ENCODE measurements at regions not wholly inside any gene's neighbourhood (a gene's known extent, or its start where the extent isn't known, plus 50 kb on each side); places are given as distances from the start of the nearest gene placed in this dataset.

DNA sequence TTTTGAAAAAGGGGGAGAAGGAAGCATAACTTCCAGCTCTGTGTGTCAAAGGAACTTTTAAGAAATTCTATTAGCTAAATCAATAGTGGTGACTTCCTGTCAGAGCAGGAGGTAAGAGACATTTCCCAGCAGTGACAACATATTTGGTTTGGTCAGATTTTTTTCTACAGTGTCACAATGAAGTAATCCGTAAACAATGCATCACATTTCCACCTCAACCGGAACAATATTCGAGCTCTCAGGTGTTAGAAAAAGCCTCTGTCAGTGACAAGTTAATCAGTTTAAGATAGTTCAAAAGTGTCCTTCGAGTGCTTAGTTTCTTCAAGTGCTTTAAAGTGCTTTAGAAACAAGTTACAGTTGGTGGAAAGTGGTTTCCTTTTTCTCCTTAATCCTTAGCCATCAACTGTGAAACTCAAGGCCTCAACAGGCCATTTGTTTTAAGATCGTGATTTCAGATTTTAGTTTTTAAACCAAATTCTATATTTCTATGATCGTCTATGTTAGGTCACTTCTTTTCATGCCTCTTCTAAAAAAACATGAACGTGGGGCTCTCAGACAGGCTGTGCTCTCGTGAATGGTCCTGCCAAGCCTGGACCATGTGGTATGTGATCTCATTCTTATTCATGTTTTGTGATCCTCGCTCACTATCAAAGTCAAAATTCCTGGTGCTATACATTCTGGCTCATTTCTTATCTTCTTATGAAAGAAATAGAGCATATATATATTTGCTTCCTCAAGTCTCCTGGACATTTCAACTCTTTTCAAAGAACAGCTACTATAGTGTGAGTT, 181.9 kb upstream of the HMHB1 start (continued):
- TF ChIP-seq ERF (CRISPR knock-in tag; IDR thresholded peaks at IDR 0.05) = 0 out of 2 replicates have a peak, but pooled peaks have one; percentile 65
- no peak for TF ChIP-seq MEIS1 (CRISPR knock-in tag; IDR thresholded peaks at IDR 0.05; ENCODE audit: borderline replicate concordance)
- TF ChIP-seq, protein P1, sequence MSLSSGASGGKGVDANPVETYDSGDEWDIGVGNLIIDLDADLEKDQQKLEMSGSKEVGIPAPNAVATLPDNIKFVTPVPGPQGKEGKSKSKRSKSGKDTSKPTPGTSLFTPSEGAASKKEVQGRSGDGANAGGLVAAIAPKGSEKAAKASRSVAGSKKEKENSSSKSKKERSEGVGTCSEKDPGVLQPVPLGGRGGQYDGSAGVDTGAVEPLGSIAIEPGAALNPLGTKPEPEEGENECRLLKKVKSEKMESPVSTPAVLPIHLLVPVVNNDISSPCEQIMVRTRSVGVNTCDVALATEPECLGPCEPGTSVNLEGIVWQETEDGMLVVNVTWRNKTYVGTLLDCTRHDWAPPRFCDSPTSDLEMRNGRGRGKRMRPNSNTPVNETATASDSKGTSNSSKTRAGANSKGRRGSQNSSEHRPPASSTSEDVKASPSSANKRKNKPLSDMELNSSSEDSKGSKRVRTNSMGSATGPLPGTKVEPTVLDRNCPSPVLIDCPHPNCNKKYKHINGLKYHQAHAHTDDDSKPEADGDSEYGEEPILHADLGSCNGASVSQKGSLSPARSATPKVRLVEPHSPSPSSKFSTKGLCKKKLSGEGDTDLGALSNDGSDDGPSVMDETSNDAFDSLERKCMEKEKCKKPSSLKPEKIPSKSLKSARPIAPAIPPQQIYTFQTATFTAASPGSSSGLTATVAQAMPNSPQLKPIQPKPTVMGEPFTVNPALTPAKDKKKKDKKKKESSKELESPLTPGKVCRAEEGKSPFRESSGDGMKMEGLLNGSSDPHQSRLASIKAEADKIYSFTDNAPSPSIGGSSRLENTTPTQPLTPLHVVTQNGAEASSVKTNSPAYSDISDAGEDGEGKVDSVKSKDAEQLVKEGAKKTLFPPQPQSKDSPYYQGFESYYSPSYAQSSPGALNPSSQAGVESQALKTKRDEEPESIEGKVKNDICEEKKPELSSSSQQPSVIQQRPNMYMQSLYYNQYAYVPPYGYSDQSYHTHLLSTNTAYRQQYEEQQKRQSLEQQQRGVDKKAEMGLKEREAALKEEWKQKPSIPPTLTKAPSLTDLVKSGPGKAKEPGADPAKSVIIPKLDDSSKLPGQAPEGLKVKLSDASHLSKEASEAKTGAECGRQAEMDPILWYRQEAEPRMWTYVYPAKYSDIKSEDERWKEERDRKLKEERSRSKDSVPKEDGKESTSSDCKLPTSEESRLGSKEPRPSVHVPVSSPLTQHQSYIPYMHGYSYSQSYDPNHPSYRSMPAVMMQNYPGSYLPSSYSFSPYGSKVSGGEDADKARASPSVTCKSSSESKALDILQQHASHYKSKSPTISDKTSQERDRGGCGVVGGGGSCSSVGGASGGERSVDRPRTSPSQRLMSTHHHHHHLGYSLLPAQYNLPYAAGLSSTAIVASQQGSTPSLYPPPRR (CRISPR knock-in tag; IDR thresholded peaks at IDR 0.05; ENCODE audit: borderline replicate concordance) = no peak
- TF ChIP-seq SP2 (CRISPR knock-in tag; IDR thresholded peaks at IDR 0.05) = no peak
- 0 out of 2 replicates have a peak, but pooled peaks have one; percentile 40 for TF ChIP-seq FOXK1 (CRISPR knock-in tag; IDR thresholded peaks at IDR 0.05; ENCODE audit: borderline replicate concordance, low read depth)
- TF ChIP-seq, protein P2, sequence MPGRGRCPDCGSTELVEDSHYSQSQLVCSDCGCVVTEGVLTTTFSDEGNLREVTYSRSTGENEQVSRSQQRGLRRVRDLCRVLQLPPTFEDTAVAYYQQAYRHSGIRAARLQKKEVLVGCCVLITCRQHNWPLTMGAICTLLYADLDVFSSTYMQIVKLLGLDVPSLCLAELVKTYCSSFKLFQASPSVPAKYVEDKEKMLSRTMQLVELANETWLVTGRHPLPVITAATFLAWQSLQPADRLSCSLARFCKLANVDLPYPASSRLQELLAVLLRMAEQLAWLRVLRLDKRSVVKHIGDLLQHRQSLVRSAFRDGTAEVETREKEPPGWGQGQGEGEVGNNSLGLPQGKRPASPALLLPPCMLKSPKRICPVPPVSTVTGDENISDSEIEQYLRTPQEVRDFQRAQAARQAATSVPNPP (CRISPR knock-in tag; IDR thresholded peaks at IDR 0.05) = no peak
- TF ChIP-seq EP300 (IDR thresholded peaks at IDR 0.05; ENCODE audit: low read depth in 2 of 2, low read length in 2 of 2) = peak in 1 of 2 experiments; percentile 91; a peak in 2 of 4 replicates
- peak; percentile 83 for TF ChIP-seq EP300 (CRISPR knock-in tag; IDR thresholded peaks at IDR 0.05; ENCODE audit: borderline replicate concordance)
- TF ChIP-seq BHLHE40 (IDR thresholded peaks at IDR 0.05; ENCODE audit: low read length) = no peak
- TF ChIP-seq, protein P3, sequence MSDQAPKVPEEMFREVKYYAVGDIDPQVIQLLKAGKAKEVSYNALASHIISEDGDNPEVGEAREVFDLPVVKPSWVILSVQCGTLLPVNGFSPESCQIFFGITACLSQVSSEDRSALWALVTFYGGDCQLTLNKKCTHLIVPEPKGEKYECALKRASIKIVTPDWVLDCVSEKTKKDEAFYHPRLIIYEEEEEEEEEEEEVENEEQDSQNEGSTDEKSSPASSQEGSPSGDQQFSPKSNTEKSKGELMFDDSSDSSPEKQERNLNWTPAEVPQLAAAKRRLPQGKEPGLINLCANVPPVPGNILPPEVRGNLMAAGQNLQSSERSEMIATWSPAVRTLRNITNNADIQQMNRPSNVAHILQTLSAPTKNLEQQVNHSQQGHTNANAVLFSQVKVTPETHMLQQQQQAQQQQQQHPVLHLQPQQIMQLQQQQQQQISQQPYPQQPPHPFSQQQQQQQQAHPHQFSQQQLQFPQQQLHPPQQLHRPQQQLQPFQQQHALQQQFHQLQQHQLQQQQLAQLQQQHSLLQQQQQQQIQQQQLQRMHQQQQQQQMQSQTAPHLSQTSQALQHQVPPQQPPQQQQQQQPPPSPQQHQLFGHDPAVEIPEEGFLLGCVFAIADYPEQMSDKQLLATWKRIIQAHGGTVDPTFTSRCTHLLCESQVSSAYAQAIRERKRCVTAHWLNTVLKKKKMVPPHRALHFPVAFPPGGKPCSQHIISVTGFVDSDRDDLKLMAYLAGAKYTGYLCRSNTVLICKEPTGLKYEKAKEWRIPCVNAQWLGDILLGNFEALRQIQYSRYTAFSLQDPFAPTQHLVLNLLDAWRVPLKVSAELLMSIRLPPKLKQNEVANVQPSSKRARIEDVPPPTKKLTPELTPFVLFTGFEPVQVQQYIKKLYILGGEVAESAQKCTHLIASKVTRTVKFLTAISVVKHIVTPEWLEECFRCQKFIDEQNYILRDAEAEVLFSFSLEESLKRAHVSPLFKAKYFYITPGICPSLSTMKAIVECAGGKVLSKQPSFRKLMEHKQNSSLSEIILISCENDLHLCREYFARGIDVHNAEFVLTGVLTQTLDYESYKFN (CRISPR knock-in tag; conservative IDR thresholded peaks at IDR 0.05) = peak; percentile 76
- no peak for TF ChIP-seq ZSCAN20 (CRISPR knock-in tag; IDR thresholded peaks at IDR 0.05; ENCODE audit: borderline replicate concordance)
- TF ChIP-seq, protein P4, sequence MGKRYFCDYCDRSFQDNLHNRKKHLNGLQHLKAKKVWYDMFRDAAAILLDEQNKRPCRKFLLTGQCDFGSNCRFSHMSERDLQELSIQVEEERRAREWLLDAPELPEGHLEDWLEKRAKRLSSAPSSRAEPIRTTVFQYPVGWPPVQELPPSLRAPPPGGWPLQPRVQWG (CRISPR knock-in tag; IDR thresholded peaks at IDR 0.05; ENCODE audit: borderline replicate concordance, low read depth) = no peak
- TF ChIP-seq MYNN (CRISPR knock-in tag; IDR thresholded peaks at IDR 0.05; ENCODE audit: low read depth) = no peak
- no peak for TF ChIP-seq SPEN (CRISPR knock-in tag; IDR thresholded peaks at IDR 0.05; ENCODE audit: low read depth)
- no peak for TF ChIP-seq HHEX (CRISPR knock-in tag; IDR thresholded peaks at IDR 0.05)
- TF ChIP-seq SP140L (CRISPR knock-in tag; IDR thresholded peaks at IDR 0.05; ENCODE audit: borderline replicate concordance) = no peak
- no peak for TF ChIP-seq YEATS4 (CRISPR knock-in tag; IDR thresholded peaks at IDR 0.05; ENCODE audit: borderline replicate concordance)
- TF ChIP-seq, protein P5, sequence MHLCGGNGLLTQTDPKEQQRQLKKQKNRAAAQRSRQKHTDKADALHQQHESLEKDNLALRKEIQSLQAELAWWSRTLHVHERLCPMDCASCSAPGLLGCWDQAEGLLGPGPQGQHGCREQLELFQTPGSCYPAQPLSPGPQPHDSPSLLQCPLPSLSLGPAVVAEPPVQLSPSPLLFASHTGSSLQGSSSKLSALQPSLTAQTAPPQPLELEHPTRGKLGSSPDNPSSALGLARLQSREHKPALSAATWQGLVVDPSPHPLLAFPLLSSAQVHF (CRISPR knock-in tag; IDR thresholded peaks at IDR 0.05) = no peak
- TF ChIP-seq NR1H2 (CRISPR knock-in tag; IDR thresholded peaks at IDR 0.05; ENCODE audit: borderline replicate concordance, low read depth) = no peak

All from HepG2 (cell line).